Stimulated activated CD4-positive, alpha-beta T cell treated with anti-CD3 and anti-CD28 coated beads, Interleukin-1b, Interleukin-23, amount 100 ng/mL, for 48 hours (primary cell): ENCODE measurements at regions not wholly inside any gene's neighbourhood (a gene's known extent, or its start where the extent isn't known, plus 50 kb on each side); places are given as distances from the start of the nearest gene placed in this dataset.
"Not testable (repeated sequence)": the region's sequence is repeated elsewhere in the genome, so short reads cannot be mapped to it uniquely, and the experiment has no call there.

Source experiments
- DNase-seq: peaks from one replicate; pipeline ENCODE4 v3.0.0-alpha.2; 2020

GRCh38 chr4:38386005-38386551 lies 277.9 kb upstream of the KLF3 start:
- no peak for DNase-seq

GRCh38 chr4:38386654-38387188 lies 277.3 kb upstream of the KLF3 start:
- no peak for DNase-seq

- DNase-seq, result no peak
These were observed 276.7 kb upstream of the KLF3 start for GRCh38 chr4:38387348-38387747.

- no peak for DNase-seq
These were observed 276.2 kb upstream of the KLF3 start for GRCh38 chr4:38387819-38388218.

- not testable (repeated sequence) for DNase-seq
These were observed 275.1 kb upstream of the KLF3 start for GRCh38 chr4:38388907-38389306.

GRCh38 chr4:38390969-38391545 lies 272.9 kb upstream of the KLF3 start:
- DNase-seq, result no peak

- no peak for DNase-seq
These were observed 271.7 kb upstream of the KLF3 start for GRCh38 chr4:38392223-38392855.

- DNase-seq, result no peak
These were observed 267.9 kb upstream of the KLF3 start for GRCh38 chr4:38396091-38396490.

GRCh38 chr4:38396845-38397547 lies 267.0 kb upstream of the KLF3 start:
- DNase-seq, result no peak

- no peak for DNase-seq
These were observed 263.1 kb upstream of the KLF3 start for GRCh38 chr4:38400946-38401345.

- DNase-seq, result no peak
These were observed 257.8 kb upstream of the KLF3 start for GRCh38 chr4:38406243-38406642.

- DNase-seq, result no peak
These were observed 254.1 kb upstream of the KLF3 start for GRCh38 chr4:38409852-38410251.

- DNase-seq, result peak; percentile 6
These were observed 252.9 kb upstream of the KLF3 start for GRCh38 chr4:38411092-38411491.

GRCh38 chr4:38411981-38412536 lies 251.9 kb upstream of the KLF3 start:
- DNase-seq, result no peak

- no peak for DNase-seq
These were observed 250.3 kb upstream of the KLF3 start for GRCh38 chr4:38413524-38414341.

GRCh38 chr4:38414410-38414809 lies 249.6 kb upstream of the KLF3 start:
- no peak for DNase-seq

- DNase-seq, result no peak
These were observed 248.3 kb upstream of the KLF3 start for GRCh38 chr4:38415682-38416081.

GRCh38 chr4:38416450-38417014 lies 247.5 kb upstream of the KLF3 start:
- no peak for DNase-seq

GRCh38 chr4:38420254-38420653 lies 243.7 kb upstream of the KLF3 start:
- DNase-seq, result not testable (repeated sequence)

GRCh38 chr4:38422850-38423249 lies 241.1 kb upstream of the KLF3 start:
- no peak for DNase-seq

GRCh38 chr4:38424151-38424871 lies 239.7 kb upstream of the KLF3 start:
- DNase-seq, result no peak

- DNase-seq, result no peak
These were observed 237.5 kb upstream of the KLF3 start for GRCh38 chr4:38426532-38426931.
